ENCODE measurements at regions not wholly inside any gene's neighbourhood (a gene's known extent, or its start where the extent isn't known, plus 50 kb on each side); places are given as distances from the start of the nearest gene placed in this dataset.

- TF ChIP-seq POLR2AphosphoS5 (IDR thresholded peaks at IDR 0.05; ENCODE audit: low read depth), result no peak
- no peak for TF ChIP-seq CTCF (conservative IDR thresholded peaks at IDR 0.05; ENCODE audit: low read depth in 2 of 2)
- no peak for TF ChIP-seq EZH2phosphoT487 (IDR thresholded peaks at IDR 0.05; ENCODE audit: unreplicated experiment)
Measured at GRCh38 chr10:117934477-117934876, 112.3 kb downstream of the RAB11FIP2 start.

All from GM23338 (cell line).